ENCODE measurements at regions not wholly inside any gene's neighbourhood (a gene's known extent, or its start where the extent isn't known, plus 50 kb on each side); places are given as distances from the start of the nearest gene placed in this dataset.

GRCh38 chr4:11910812-11911211 is 482.1 kb upstream of the HS3ST1 start:
- no peaks in the 10 kb centered on the region for H3K27me3 ChIP-seq
- intact Hi-C loops (cut with DNase I): no loop called here
- H3K27ac ChIP-seq: no peak overlapping the region
- no peaks in the 10 kb centered on the region for H3K36me3 ChIP-seq (replicated peaks in 1 of 2)
- DNase-seq: no peak
- no peaks in the 10 kb centered on the region for H3K9me3 ChIP-seq (replicated peaks in 1 of 3)
- WGBS, 4 donors: 67 to 76% (median 73%) methylated on average over 3 of the region's 3 CpGs
- no peaks in the 10 kb centered on the region for H3K4me1 ChIP-seq (replicated peaks in 1 of 2)
- no peak overlapping the region for H3K4me3 ChIP-seq
- no peak for TF ChIP-seq POLR2A (IDR thresholded peaks at IDR 0.05)
- TF ChIP-seq, protein P1, sequence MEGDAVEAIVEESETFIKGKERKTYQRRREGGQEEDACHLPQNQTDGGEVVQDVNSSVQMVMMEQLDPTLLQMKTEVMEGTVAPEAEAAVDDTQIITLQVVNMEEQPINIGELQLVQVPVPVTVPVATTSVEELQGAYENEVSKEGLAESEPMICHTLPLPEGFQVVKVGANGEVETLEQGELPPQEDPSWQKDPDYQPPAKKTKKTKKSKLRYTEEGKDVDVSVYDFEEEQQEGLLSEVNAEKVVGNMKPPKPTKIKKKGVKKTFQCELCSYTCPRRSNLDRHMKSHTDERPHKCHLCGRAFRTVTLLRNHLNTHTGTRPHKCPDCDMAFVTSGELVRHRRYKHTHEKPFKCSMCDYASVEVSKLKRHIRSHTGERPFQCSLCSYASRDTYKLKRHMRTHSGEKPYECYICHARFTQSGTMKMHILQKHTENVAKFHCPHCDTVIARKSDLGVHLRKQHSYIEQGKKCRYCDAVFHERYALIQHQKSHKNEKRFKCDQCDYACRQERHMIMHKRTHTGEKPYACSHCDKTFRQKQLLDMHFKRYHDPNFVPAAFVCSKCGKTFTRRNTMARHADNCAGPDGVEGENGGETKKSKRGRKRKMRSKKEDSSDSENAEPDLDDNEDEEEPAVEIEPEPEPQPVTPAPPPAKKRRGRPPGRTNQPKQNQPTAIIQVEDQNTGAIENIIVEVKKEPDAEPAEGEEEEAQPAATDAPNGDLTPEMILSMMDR (IDR thresholded peaks at IDR 0.05): no peak

- DNase-seq: no peak
- Histone ChIP-seq H3K4me3 (no peak overlapping the region), H3K27ac (no peak overlapping the region), H3K27me3 (no peaks in the 10 kb centered on the region), H3K36me3 (replicated peaks in 1 of 2) (no peaks in the 10 kb centered on the region), H3K4me1 (replicated peaks in 1 of 2) (peaks cover 8 to 12% of the 10 kb centered on the region in 2 donors), H3K9me3 (replicated peaks in 1 of 3) (no peaks in the 10 kb centered on the region)
- 64 to 90% (median 89%) methylated on average over 4 of the region's 4 CpGs for WGBS, 4 donors
- no peak for TF ChIP-seq POLR2A (IDR thresholded peaks at IDR 0.05)
- TF ChIP-seq, protein P1 (IDR thresholded peaks at IDR 0.05): no peak
- intact Hi-C loops (cut with DNase I): no loop called here
Measured at GRCh38 chr4:11908712-11909111, 480.0 kb upstream of the HS3ST1 start.

DNA sequence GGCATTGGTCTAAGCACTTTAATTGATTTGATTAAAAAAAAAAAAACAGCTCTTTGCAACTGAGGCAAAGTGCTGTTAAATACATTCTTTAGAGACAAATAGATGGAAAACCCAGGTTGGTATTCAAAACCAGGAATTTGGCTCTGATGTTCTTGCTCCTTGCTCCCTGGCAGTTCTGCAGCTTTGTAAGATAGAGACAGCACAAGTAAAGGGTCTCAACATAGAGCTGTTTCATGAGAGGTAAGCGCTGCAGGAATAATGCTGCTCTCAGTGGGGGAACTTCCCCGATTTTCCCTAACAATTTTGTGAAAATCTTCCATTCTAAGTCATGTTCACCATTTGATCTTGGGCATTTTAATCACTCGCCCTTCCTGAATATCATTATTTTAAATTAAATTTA is 479.5 kb upstream of the HS3ST1 start:
- no peaks in the 10 kb centered on the region for H3K27me3 ChIP-seq
- no peak overlapping the region for H3K27ac ChIP-seq
- no peaks in the 10 kb centered on the region for H3K36me3 ChIP-seq (replicated peaks in 1 of 2)
- DNase-seq: no peak
- peaks cover 9 to 16% of the 10 kb centered on the region in 2 donors for H3K4me1 ChIP-seq (replicated peaks in 1 of 2)
- H3K9me3 ChIP-seq (replicated peaks in 1 of 3): no peaks in the 10 kb centered on the region
- TF ChIP-seq, protein P1 (IDR thresholded peaks at IDR 0.05): no peak
- TF ChIP-seq POLR2A (IDR thresholded peaks at IDR 0.05): no peak
- intact Hi-C loops (cut with DNase I): no loop called here
- no peak overlapping the region for H3K4me3 ChIP-seq
- WGBS, 4 donors: 90 to 98% (median 95%) methylated on average over 3 of the region's 3 CpGs

GRCh38 chr4:11904846-11905739 is 476.4 kb upstream of the HS3ST1 start:
- intact Hi-C loops (cut with DNase I): no loop called here
- Histone ChIP-seq H3K27ac (peak overlapping the region in 2 of 5 donors; percentile 54 to 65), H3K27me3 (no peaks in the 10 kb centered on the region), H3K4me1 (replicated peaks in 1 of 2) (peaks cover 9 to 16% of the 10 kb centered on the region in 2 donors), H3K9me3 (replicated peaks in 1 of 3) (no peaks in the 10 kb centered on the region), H3K36me3 (replicated peaks in 1 of 2) (no peaks in the 10 kb centered on the region), H3K4me3 (no peak overlapping the region)
- peak in 1 of 7 donors; percentile 22 for DNase-seq
- TF ChIP-seq, protein P1 (IDR thresholded peaks at IDR 0.05): no peak
- no peak for TF ChIP-seq POLR2A (IDR thresholded peaks at IDR 0.05)
- 71 to 79% (median 75%) methylated on average over 9 of the region's 9 CpGs for WGBS, 4 donors
